OCI-LY7 (cell line): ENCODE measurements at regions not wholly inside any gene's neighbourhood (a gene's known extent, or its start where the extent isn't known, plus 50 kb on each side); places are given as distances from the start of the nearest gene placed in this dataset.

Experiments
- CTCF ChIP-seq: fragments of 200-600 bp; sonication (generic); conservative IDR thresholded peaks from 2 replicates; pipeline ENCODE4 v1.5.1; 2014; ENCODE audit warnings: mild to moderate bottlenecking, antibody characterized with exemption, low read length, moderate library complexity, mixed read lengths
- EZH2phosphoT487 ChIP-seq: fragments of 200-600 bp; sonication (generic); IDR thresholded peaks from 2 replicates; pipeline ENCODE4 v1.6.1; 2018; ENCODE audit warnings: low read depth, borderline replicate concordance, mild to moderate bottlenecking, mixed run types, antibody characterized with exemption, low read length, moderate library complexity, mixed read lengths

- TF ChIP-seq CTCF (no peak), EZH2phosphoT487 (no peak)
These were observed 670.1 kb upstream of the CA10 start for GRCh38 chr17:52828621-52829020.
